DMS 273 (cell line): ENCODE measurements at regions not wholly inside any gene's neighbourhood (a gene's known extent, or its start where the extent isn't known, plus 50 kb on each side); places are given as distances from the start of the nearest gene placed in this dataset.
"Not testable (repeated sequence)": the region's sequence is repeated elsewhere in the genome, so short reads cannot be mapped to it uniquely, and the experiment has no call there.

Source experiments
- DNase-seq: peaks from one replicate; lab custom pipeline; 2025; ENCODE audit not compliant: unreplicated experiment; lab: John Stamatoyannopoulos, UW

GRCh38 chr4:66489370-66489769 is 819.1 kb upstream of the EPHA5 start:
- no peak for DNase-seq

GRCh38 chr4:66486068-66486467 is 815.8 kb upstream of the EPHA5 start:
- no peak for DNase-seq

GRCh38 chr4:66482186-66482585 is 811.9 kb upstream of the EPHA5 start:
- DNase-seq = no peak

- DNase-seq = no peak
Observed at GRCh38 chr4:66475596-66475995, 805.3 kb upstream of the EPHA5 start.

DNA sequence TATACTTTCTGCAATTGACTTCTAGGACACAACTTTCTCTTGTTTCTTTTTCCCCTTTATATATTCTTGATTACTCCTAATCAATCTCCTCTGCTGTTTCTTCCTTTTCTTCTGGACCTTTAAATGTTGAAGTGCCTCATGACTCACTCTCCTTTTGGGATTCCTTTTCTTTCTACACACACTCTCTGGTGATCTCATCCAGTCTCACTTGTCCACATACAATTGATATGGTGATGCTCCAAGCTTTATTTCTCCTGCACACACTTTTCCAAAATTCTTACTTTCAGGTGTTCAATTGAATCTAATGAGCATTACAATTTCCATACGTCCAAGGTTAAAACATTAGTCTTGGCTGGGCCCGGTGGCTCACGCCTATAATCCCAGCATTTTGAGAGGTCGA is 794.8 kb upstream of the EPHA5 start:
- DNase-seq = no peak

DNA sequence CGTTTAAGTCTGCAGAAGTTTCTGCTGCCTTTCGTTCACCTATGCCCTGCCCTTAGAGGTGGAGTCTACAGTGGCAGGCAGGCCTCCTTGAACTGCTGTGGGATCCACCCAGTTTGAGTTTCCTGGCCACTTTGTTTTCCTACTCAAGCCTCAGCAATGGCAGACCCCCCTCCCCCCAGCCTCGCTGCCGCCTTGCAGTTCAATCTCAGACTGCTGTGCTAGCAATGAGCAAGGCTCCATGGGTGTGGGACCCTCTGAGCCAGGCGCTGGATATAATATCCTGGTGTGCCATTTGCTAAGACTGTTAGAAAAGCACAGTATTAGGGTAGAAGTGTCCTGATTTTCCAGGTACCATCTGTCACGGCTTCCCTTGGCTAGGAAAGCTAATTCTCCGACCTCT is 792.6 kb upstream of the EPHA5 start:
- DNase-seq = not testable (repeated sequence)

- no peak for DNase-seq
Observed at GRCh38 chr4:66451741-66452140, 781.5 kb upstream of the EPHA5 start.

- DNase-seq = no peak
Observed at GRCh38 chr4:66443008-66443407, 772.7 kb upstream of the EPHA5 start.

DNA sequence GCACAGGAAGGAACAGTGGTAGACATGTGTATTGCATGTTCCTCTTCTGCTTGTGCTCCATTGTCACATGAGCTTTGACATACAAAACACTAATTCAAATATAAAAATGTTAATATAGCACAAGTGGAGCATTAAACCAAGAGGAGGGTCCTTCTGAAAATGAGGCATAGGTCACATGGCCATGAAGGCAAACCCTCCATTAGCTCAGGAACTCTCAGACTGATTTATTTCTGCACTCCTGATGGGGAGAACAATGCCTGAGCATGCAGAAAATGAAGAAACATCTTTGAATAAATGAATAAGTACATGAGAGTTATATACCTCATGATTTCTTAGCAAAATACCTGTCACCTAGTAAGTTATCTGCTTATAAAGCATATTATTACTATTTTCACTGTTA is 769.2 kb upstream of the EPHA5 start:
- no peak for DNase-seq

DNA sequence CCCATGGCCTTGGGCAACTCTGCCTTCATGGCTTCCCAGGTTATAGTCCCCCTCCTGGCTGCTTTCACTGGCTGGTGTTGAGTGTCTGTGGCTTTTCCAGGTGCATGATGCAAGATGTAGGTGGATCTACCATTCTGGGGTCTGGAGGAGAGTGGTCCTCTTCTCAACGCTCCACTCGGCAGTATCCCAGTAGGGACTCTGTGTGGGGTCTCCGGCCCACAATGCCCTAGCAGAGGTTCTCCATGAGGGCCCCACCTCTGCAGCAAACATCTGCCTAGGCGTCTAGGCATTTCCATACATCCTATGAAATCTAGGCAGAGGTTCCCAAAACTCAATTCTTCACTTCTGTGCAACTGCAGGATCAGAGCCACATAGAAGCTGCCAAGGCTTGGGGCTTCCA is 763.4 kb upstream of the EPHA5 start:
- DNase-seq = no peak

DNA sequence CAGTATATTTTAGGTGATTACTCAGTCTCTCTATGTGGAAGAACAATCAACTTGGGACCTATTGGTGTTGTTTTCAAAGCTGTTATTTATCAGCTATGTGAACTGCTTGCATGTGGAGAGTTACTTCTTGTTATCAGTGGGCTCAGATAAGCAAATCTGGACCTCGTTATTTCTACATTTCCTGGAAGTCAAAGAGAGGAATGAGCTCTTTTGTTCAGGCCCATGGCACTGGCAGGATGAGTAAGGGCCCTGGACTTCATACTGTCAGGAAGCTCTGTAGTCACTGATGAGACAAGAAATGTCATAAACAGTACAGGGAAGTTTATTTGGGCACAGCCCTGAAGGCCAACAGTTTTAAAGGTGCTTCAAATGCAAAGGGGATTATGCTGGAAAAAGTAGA is 760.6 kb upstream of the EPHA5 start:
- no peak for DNase-seq

- no peak for DNase-seq
Observed at GRCh38 chr4:66429276-66429675, 759.0 kb upstream of the EPHA5 start.

DNA sequence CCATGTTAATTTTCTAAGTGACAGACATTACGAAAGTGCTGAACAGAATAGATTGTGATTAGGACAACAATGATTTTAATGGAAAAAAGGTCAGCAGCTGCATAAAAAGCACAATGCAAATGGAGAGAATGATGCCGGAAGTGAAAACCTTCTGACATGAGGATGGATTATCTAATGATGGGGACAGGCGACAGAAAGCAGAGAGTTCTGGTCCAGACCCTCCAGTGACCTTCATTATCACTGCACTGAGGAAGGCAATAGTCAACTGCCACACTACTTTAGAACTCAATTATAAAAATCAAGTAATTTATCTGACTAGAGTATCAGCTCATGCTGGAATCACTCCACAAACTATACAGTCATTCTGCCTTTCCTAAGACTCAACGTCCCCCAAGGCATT is 746.1 kb upstream of the EPHA5 start:
- no peak for DNase-seq

- DNase-seq = no peak
Observed at GRCh38 chr4:66404141-66404540, 733.9 kb upstream of the EPHA5 start.

DNA sequence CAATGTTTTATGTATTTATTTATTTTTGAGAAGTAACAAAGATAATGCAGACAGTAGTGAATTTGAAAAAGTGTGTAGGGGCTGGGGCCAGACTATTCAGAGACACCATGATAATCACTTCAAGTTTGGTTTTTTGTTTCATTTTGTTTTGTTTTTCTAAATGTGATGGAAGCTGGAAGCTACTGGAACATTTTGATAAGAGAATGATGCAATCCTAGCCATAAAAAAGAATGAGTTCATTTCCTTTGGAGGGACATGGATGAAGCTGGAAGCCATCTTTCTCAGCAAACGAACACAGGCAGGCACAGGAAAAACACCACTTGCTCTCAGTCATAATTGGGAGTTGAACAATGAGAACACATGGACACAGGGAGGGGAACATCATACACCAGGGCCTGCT is 706.6 kb upstream of the EPHA5 start:
- no peak for DNase-seq

DNA sequence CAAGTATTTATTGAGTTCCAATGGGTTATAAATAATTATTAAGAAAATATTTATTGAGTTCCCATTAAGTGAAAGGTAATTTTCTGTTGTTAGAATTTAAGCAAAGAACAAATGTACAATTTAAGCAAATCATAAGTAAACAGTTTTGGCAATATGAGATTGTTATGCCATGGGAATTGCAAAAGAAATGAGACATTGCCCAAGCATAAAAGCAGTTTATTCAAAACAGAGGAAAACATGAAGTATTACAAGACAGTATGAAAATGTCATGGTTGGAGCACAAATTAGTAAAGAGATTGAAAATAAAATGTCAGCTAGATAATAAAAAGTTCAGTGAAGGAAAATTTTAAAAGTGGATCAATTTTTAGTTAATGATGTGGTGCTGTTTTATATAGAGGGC is 706.1 kb upstream of the EPHA5 start:
- no peak for DNase-seq

GRCh38 chr4:66373268-66373667 is 703.0 kb upstream of the EPHA5 start:
- no peak for DNase-seq

DNA sequence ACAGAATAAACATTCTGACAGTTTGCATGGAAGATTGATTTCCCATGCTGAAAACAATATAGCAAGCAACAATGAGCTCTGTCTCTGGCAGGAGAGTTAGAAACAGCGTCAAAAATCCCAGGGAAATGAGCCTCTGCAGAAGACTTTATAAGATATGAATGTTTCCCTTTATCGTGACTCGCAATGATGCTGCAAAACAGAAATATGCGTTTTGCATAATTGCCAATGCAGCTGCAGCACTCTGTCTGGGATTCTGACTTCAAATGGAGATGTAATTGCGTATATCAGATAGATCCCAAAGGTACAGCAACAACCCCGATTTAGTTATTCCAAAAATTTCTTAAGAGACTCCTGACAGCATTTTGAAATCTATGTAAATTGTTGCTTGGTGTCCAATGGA is 702.4 kb upstream of the EPHA5 start:
- DNase-seq = no peak

- DNase-seq = no peak
Observed at GRCh38 chr4:66367043-66367660, 696.9 kb upstream of the EPHA5 start.

DNA sequence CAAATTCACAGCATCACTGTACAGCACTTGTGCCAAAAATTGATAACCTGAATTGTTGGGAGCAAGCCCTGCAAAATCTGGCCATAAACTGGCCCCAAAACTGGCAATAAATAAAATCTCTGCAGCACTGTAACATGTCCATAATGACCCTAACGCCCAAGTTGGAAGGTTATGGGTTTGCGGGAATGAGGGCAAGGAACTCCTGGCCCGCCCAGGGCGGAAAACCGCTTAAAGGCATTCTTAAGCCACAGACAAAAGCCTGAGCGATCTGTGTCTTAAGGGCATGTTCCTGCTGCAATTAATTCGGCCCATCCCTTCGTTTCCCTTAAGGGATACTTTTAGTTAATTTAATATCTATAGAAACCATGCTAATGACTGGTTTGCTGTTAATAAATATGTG is 690.1 kb upstream of the EPHA5 start:
- DNase-seq = not testable (repeated sequence)

DNA sequence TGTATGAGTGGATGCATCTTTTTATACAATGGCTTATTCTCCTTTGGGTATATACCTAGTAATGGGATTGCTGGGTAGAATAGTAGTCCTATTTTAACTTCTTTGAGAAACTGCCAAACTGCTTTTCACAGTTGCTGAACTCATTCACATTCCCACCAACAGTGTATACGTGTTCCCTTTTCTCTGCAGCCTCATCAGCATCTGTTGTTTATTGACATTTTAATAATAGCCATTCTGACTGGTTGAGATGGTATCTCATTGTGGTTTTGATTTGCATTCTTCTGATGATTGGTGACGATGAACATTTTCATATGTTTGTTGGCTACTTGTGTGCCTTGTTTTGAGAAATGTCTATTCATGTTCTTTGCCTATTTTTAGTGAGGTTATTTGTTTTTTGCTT is 687.0 kb upstream of the EPHA5 start:
- peak; percentile 3 for DNase-seq

- DNase-seq = no peak
Observed at GRCh38 chr4:66355328-66355727, 685.0 kb upstream of the EPHA5 start.

- no peak for DNase-seq
Observed at GRCh38 chr4:66351761-66352160, 681.5 kb upstream of the EPHA5 start.
